ENCODE measurements at regions not wholly inside any gene's neighbourhood (a gene's known extent, or its start where the extent isn't known, plus 50 kb on each side); places are given as distances from the start of the nearest gene placed in this dataset.

GRCh38 chr12:24557738-24558137 lies 391.2 kb downstream of the BCAT1 start:
- no peaks in the 10 kb centered on the region for H3K36me3 ChIP-seq (ENCODE audit: control insufficient read depth, insufficient read depth, low read length)
- H3K27me3 ChIP-seq (ENCODE audit: control insufficient read depth, insufficient read depth, low read length), result peaks cover 5% of the 10 kb centered on the region; the same call in 1 of the 2 replicates
- no peak for DNase-seq (ENCODE audit: low read depth)
- CTCF ChIA-PET, result no interaction called here
- no peak overlapping the region for H3K4me3 ChIP-seq (ENCODE audit: low read depth, low read length)
- TF ChIP-seq CTCF (IDR thresholded peaks at IDR 0.05; ENCODE audit: insufficient read depth, low read depth, low read length), result no peak
- POLR2A ChIA-PET, result no interaction called here

DNA sequence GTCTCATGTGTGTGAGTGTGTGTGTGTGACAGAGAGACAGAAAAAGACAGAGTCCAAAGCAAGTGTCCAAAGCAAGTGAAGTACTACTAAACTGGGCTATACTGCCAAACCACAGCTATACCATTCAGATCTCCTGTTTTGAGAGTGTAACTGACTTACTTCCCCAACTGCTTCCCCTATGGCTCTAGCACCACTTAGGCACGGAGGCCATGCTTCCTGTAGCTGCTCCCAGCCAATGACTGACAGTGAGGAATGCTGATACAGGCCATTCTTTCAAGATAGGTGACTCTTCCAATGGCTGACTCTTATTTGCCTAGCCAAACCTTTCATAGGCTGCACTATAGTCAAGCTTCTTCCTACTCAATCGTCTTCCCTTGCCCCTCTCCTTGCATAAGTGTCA lies 393.2 kb downstream of the BCAT1 start:
- CTCF ChIA-PET, result no interaction called here
- POLR2A ChIA-PET, result no interaction called here
- Histone ChIP-seq H3K36me3 (ENCODE audit: control insufficient read depth, insufficient read depth, low read length) (no peaks in the 10 kb centered on the region), H3K27me3 (ENCODE audit: control insufficient read depth, insufficient read depth, low read length) (peaks cover 2% of the 10 kb centered on the region; the same call in 1 of the 2 replicates), H3K4me3 (ENCODE audit: low read depth, low read length) (no peak overlapping the region)
- no peak for DNase-seq (ENCODE audit: low read depth)
- TF ChIP-seq CTCF (IDR thresholded peaks at IDR 0.05; ENCODE audit: insufficient read depth, low read depth, low read length), result no peak

DNA sequence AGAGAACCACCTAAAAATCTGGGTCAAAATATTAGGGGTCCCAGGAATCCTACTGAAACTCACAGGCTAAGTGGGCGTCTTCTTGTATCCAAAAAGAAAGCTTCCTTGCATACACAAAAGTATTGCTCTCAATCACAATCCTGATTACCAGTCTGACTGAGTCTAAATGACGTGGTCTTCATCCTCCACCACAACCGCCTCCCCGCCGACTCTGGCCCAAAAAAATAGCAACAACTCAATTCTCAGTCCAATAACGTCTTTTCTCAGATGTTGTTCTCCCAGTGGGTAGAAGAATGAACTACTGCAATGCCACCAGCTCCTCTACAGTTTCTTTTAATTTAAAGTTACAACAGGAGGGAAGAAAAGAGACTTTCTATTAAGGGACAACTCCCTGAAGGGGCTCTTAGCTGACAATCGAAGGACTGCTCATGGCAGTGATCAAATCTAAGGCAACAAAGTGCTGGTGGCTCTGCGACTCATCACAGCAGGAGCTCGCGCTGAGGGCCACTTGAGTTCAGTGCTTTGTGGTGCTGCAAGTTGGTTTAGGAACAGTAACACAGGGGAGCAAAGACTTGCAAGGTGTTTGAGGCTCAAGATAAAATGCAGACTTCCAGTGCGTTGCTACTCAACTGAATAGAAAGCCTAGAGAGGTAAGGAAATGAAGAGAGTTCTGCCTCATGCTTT lies 394.1 kb downstream of the BCAT1 start:
- POLR2A ChIA-PET, result no interaction called here

GRCh38 chr12:24553259-24553658 lies 395.6 kb downstream of the BCAT1 start:
- ChIA-PET POLR2A (no interaction called here), CTCF (no interaction called here)
- Histone ChIP-seq H3K27me3 (ENCODE audit: control insufficient read depth, insufficient read depth, low read length) (no peaks in the 10 kb centered on the region), H3K36me3 (ENCODE audit: control insufficient read depth, insufficient read depth, low read length) (no peaks in the 10 kb centered on the region), H3K4me3 (ENCODE audit: low read depth, low read length) (no peak overlapping the region)
- no peak for DNase-seq (ENCODE audit: low read depth)
- TF ChIP-seq CTCF (IDR thresholded peaks at IDR 0.05; ENCODE audit: insufficient read depth, low read depth, low read length), result no peak

More for the DNA sequence above, 394.1 kb downstream of the BCAT1 start:
- Histone ChIP-seq H3K27me3 (ENCODE audit: control insufficient read depth, insufficient read depth, low read length) (no peaks in the 10 kb centered on the region), H3K36me3 (ENCODE audit: control insufficient read depth, insufficient read depth, low read length) (no peaks in the 10 kb centered on the region), H3K4me3 (ENCODE audit: low read depth, low read length) (no peak overlapping the region)
- TF ChIP-seq CTCF (IDR thresholded peaks at IDR 0.05; ENCODE audit: insufficient read depth, low read depth, low read length), result no peak
- no peak for DNase-seq (ENCODE audit: low read depth)
- CTCF ChIA-PET, result no interaction called here

DNA sequence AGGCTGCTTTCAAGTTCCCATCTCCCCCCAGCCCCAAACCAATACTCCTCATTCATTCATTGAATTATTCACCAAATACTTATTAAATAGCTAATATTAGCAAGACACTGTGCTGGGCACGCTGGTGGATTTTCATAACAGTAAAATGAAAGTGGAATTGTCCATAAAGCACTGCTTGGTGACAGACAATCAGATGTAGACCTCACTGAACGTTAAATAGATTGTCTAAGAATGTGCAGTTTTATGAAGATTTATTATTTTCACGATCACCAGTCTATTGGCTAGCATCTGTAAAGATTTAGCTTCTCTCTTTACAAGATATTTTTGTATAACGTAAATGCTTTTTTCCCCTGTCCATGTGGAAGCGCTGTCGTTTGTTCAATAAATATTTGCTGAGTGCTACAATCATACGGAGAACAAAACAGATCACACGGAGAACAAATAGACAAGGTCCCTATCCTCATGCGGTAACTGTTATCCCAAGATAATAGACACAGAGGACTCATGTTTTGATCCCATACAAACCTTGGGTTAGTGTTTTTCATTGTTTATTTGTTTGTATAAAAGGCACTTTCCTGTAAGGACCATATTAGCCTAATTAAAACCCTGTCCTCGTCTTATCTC lies 397.6 kb downstream of the BCAT1 start:
- Histone ChIP-seq H3K27me3 (ENCODE audit: control insufficient read depth, insufficient read depth, low read length) (no peaks in the 10 kb centered on the region), H3K36me3 (ENCODE audit: control insufficient read depth, insufficient read depth, low read length) (no peaks in the 10 kb centered on the region), H3K4me3 (ENCODE audit: low read depth, low read length) (no peak overlapping the region)
- TF ChIP-seq CTCF (IDR thresholded peaks at IDR 0.05; ENCODE audit: insufficient read depth, low read depth, low read length), result no peak
- no peak for DNase-seq (ENCODE audit: low read depth)
- POLR2A ChIA-PET, result no interaction called here
- CTCF ChIA-PET, result no interaction called here
